ENCODE measurements at regions not wholly inside any gene's neighbourhood (a gene's known extent, or its start where the extent isn't known, plus 50 kb on each side); places are given as distances from the start of the nearest gene placed in this dataset.

DNA sequence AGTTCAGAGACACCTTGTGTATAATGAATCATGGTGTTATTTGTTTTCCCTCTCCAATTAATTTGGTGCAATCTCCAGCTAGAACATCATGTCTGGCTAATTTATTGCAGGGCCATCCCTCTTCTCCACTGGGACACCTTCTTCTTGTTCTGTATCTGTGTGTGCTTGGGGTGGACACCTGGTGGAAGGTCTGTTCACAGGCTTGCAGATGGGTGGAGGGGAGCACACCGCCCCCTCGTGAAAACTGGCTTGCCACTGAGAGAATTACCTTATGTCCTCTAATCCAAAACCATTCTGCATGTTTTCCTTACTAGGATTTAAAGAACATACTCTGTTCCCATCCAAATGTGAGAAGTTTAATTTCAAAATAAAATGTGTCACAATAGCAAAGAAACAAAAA lies 1160.4 kb upstream of the ZEB2 start:
- no peak for DNase-seq (ENCODE audit: low read depth)
- H3K4me3 ChIP-seq (ENCODE audit: low read length): no peak overlapping the region
- TF ChIP-seq, protein P1, sequence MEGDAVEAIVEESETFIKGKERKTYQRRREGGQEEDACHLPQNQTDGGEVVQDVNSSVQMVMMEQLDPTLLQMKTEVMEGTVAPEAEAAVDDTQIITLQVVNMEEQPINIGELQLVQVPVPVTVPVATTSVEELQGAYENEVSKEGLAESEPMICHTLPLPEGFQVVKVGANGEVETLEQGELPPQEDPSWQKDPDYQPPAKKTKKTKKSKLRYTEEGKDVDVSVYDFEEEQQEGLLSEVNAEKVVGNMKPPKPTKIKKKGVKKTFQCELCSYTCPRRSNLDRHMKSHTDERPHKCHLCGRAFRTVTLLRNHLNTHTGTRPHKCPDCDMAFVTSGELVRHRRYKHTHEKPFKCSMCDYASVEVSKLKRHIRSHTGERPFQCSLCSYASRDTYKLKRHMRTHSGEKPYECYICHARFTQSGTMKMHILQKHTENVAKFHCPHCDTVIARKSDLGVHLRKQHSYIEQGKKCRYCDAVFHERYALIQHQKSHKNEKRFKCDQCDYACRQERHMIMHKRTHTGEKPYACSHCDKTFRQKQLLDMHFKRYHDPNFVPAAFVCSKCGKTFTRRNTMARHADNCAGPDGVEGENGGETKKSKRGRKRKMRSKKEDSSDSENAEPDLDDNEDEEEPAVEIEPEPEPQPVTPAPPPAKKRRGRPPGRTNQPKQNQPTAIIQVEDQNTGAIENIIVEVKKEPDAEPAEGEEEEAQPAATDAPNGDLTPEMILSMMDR (conservative IDR thresholded peaks at IDR 0.05; ENCODE audit: low read length): no peak

DNA sequence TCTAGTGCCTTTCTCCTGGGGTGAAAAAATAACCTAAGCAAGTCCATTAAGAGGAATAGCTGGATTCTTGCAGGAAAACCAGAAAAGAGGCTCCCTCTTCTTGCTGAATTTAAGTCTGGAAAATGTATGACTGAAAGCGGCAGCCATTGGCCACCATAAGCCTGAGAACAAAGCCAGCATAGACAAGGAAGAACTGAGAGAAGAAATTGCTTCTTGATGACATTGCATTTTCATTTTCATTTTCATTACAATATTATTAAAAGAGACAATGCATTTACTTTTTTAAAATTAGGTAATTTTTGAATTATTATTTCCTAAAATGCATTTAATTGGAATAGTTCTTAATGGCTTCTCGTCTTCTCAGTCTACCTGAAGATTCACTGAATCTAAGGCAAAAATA lies 1157.5 kb upstream of the ZEB2 start:
- DNase-seq (ENCODE audit: low read depth): no peak
- no peak overlapping the region for H3K4me3 ChIP-seq (ENCODE audit: low read length)
- TF ChIP-seq, protein P1 (conservative IDR thresholded peaks at IDR 0.05; ENCODE audit: low read length): no peak

DNA sequence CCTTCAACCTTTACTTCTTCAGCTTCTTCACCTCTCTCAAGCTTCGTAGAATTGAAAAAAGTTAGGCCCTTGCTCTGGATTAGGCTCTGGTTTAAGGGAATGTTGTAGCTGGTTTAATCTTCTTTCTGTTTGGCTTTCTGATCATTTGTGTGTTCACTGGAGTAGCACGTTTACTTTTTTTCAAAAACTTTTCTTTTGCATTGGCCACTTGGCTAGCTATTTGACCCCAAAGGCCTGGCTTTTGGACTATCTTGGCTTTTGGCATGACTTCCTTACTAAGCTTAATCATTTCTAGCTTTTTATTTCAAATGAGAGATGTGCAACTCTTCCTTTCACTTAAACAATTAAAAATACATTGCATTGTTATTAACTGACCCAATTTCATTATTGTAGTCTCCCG lies 1154.8 kb upstream of the ZEB2 start:
- no peak overlapping the region for H3K4me3 ChIP-seq (ENCODE audit: low read length)
- DNase-seq (ENCODE audit: low read depth): no peak
- TF ChIP-seq, protein P1 (conservative IDR thresholded peaks at IDR 0.05; ENCODE audit: low read length): no peak

DNA sequence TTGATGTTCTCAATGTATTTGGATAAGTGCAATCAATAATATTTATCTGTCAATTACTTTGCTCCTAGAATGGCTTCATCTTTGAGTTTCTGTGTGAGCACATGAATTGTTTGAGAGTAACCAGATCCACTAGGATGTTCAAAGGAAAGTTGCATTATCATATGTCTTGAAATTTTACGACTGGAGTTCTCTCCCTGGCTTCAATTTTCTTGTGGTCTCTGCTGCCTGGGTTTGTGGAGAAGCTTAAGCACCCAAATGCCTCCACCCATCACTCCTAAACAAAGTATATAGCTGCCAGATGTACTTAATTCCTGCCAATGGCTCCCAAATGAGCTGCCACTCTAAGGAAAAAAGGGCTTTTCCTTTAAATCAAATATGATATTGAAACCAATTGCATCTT lies 1149.4 kb upstream of the ZEB2 start:
- DNase-seq (ENCODE audit: low read depth): no peak
- no peak overlapping the region for H3K4me3 ChIP-seq (ENCODE audit: low read length)
- TF ChIP-seq, protein P1 (conservative IDR thresholded peaks at IDR 0.05; ENCODE audit: low read length): no peak

DNA sequence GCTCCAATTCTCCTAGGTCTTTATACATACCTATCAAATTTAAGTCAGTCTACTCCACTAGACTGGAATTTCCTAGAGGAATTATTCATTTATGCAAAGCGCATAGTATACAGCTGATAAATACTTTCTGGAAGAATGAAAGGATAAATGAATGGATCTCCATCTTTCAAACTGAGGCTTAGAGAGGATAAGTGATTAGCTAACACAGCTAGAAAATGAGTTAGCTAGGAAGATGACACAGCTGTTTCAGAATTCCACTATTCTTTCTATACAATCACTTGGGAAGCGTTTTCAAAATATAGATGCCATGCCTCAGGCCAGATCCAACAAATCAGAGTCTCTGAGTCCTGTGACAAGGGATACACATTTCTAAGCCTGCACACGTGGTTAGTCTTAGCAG lies 1146.6 kb upstream of the ZEB2 start:
- TF ChIP-seq, protein P1 (conservative IDR thresholded peaks at IDR 0.05; ENCODE audit: low read length): no peak
- DNase-seq (ENCODE audit: low read depth): no peak
- H3K4me3 ChIP-seq (ENCODE audit: low read length): no peak overlapping the region

DNA sequence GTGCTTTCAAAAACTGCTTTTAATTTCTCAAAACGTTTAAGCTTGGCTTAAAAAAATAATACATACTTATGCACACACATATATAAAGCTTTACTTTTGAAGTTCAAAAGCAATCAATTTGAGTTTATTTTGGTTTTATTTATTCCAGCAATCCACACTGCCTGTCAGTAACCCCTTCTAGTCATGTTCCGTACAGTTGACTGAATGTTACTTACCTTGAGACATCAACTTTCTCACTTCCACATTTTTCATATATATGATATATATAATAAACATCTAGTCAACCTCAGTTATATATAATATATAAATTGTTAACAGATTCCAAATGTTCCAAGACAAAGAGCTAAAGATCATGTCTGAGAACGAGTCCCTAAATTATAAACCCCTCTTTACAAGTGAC lies 1137.3 kb upstream of the ZEB2 start:
- TF ChIP-seq, protein P1 (conservative IDR thresholded peaks at IDR 0.05; ENCODE audit: low read length): no peak
- DNase-seq (ENCODE audit: low read depth): no peak
- H3K4me3 ChIP-seq (ENCODE audit: low read length): no peak overlapping the region

DNA sequence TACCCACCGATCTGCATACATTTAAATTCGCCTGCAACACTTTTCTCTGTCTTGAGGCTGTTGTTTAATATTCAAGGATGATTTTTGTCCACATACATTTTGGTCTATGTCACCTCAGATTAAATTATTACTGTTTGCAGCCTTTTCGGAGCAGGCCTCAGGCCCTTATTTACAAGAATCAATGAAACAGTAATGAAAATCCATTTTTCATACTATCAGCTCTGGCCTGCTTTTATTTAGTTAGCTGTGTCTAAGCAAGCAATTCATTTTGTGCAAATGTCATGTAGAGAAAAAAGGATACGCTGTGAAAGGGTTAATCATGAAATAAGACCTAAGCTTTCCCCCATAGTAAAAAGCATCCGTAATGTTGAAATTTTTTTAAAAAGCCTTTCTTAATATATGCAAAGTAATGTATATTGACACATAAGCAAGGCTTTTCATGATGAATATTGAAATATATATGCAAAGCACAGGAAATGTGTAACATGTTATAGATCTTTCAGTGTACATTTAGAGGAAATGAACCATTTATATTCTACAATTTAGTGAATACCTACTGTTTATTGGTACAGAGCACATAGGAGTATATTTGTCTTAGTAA lies 1135.3 kb upstream of the ZEB2 start:
- no peak overlapping the region for H3K4me3 ChIP-seq (ENCODE audit: low read length)
- no peak for DNase-seq (ENCODE audit: low read depth)
- TF ChIP-seq, protein P1 (conservative IDR thresholded peaks at IDR 0.05; ENCODE audit: low read length): no peak
